A549 (cell line): ENCODE measurements at regions not wholly inside any gene's neighbourhood (a gene's known extent, or its start where the extent isn't known, plus 50 kb on each side); places are given as distances from the start of the nearest gene placed in this dataset.

ENCODE experiments used
- CEBPB ChIP-seq, 2 experiments: fragments of >200 bp in 1 of 2; sonication (Bioruptor Twin) in 1 of 2; formaldehyde crosslinking in 1 of 2; IDR thresholded peaks; 2 replicates each; pipeline ENCODE4 v1.6.1; 2012 to 2016
- CHD2 ChIP-seq: fragments of 150-350 bp; IDR thresholded peaks from 2 replicates; pipeline ENCODE4 v1.6.1; 2014; ENCODE audit warnings: low read length; ENCODE audit not compliant: partially characterized antibody
- CTCF ChIP-seq: fragments of >200 bp; sonication (Bioruptor Twin); formaldehyde crosslinking; IDR thresholded peaks from 3 replicates; pipeline ENCODE4 v1.5.1; 2016
- EP300 ChIP-seq, 2 experiments: fragments of >200 bp; sonication (Bioruptor Twin); formaldehyde crosslinking; IDR thresholded peaks; 2 replicates in 1 of 2; 3 replicates in 1 of 2; pipeline ENCODE4 v1.6.1; 2016 to 2017
- JUN ChIP-seq, 2 experiments: fragments of >200 bp; sonication (Bioruptor Twin); formaldehyde crosslinking; IDR thresholded peaks; 2 replicates in 1 of 2; 3 replicates in 1 of 2; pipeline ENCODE4 v1.6.1; 2016 to 2017
- PBX3 ChIP-seq: IDR thresholded peaks from 2 replicates; pipeline ENCODE4 v1.6.1; 2012
- POLR2A ChIP-seq: IDR thresholded peaks from 2 replicates; pipeline ENCODE4 v1.6.1; 2012; ENCODE audit warnings: mild to moderate bottlenecking, low read length
- POLR2AphosphoS2 ChIP-seq: conservative IDR thresholded peaks from 2 replicates; pipeline ENCODE4 v1.6.1; 2012; ENCODE audit warnings: low read length, improper control_type of control experiment, inconsistent platforms
- RCOR1 ChIP-seq: fragments of 150-350 bp; IDR thresholded peaks from 2 replicates; pipeline ENCODE4 v1.6.1; 2014; ENCODE audit warnings: antibody characterized with exemption, low read length, low read depth
- REST ChIP-seq: fragments of 200-600 bp; sonication (generic); IDR thresholded peaks from 2 replicates; pipeline ENCODE4 v1.6.1; 2016; ENCODE audit warnings: antibody characterized with exemption, mild to moderate bottlenecking, moderate library complexity
- USF2 ChIP-seq: fragments of 450-650 bp; IDR thresholded peaks from 2 replicates; pipeline ENCODE4 v1.6.1; 2014; ENCODE audit warnings: antibody characterized with exemption
- ZC3H11A ChIP-seq: fragments of 450-650 bp; IDR thresholded peaks from 2 replicates; pipeline ENCODE4 v1.6.1; 2014; ENCODE audit warnings: antibody characterized with exemption, mild to moderate bottlenecking
- TF ChIP-seq, protein P1 (sequence below): IDR thresholded peaks from 2 replicates; pipeline ENCODE4 v1.6.1; 2012

- no peak for TF ChIP-seq CEBPB (IDR thresholded peaks at IDR 0.05)
- TF ChIP-seq RCOR1: no peak
- no peak for TF ChIP-seq ZC3H11A
- no peak for TF ChIP-seq EP300 (IDR thresholded peaks at IDR 0.05)
- TF ChIP-seq, protein P1, sequence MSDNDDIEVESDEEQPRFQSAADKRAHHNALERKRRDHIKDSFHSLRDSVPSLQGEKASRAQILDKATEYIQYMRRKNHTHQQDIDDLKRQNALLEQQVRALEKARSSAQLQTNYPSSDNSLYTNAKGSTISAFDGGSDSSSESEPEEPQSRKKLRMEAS: no peak
- TF ChIP-seq JUN (IDR thresholded peaks at IDR 0.05): no peak
- TF ChIP-seq POLR2A: no peak
- TF ChIP-seq CTCF: no peak
- no peak for TF ChIP-seq PBX3
- no peak for TF ChIP-seq POLR2AphosphoS2
- no peak for TF ChIP-seq REST
- no peak for TF ChIP-seq CHD2
- no peak for TF ChIP-seq USF2
These were observed 72.7 kb upstream of the CCDC68 start for GRCh38 chr18:55031979-55032378.
